Heart right ventricle (tissue), 16 donors: ENCODE measurements at regions not wholly inside any gene's neighbourhood (a gene's known extent, or its start where the extent isn't known, plus 50 kb on each side); places are given as distances from the start of the nearest gene placed in this dataset.

Experiments used
- ATAC-seq, 8 donors: fragments of 200-7000 bp; cut with Tn5 transposase; one replicate each; pipeline ENCODE4 v1.9.1; 2020; ENCODE audit warnings: mild to moderate bottlenecking in 8 of 8, moderate library complexity in 8 of 8, moderate number of reproducible peaks in 1 of 8
- DNase-seq, 2 donors: peaks; one replicate each; pipeline ENCODE4 v3.0.0-alpha.2; 2020
- H3K27ac ChIP-seq, 10 donors: fragments of 200-600 bp; sonication (generic) in 2 of 10; one replicate each; pipeline versions ENCODE4 v1.5.0 to v1.8.0; 2020 to 2022; ENCODE audit warnings: mild to moderate bottlenecking in 3 of 10
- H3K27me3 ChIP-seq, 7 donors: fragments of 200-600 bp; one replicate each; pipeline ENCODE4 v1.8.0; 2021 to 2022; ENCODE audit warnings: mild to moderate bottlenecking in 2 of 7
- H3K36me3 ChIP-seq, 9 donors: fragments of 200-600 bp; sonication (generic) in 1 of 9; one replicate each; pipeline versions ENCODE4 v1.5.0 to v1.8.0; 2020 to 2022; ENCODE audit warnings: mild to moderate bottlenecking in 2 of 9
- H3K4me1 ChIP-seq, 9 donors: fragments of 200-600 bp; sonication (generic) in 1 of 9; one replicate each; pipeline versions ENCODE4 v1.5.0 to v1.8.0; 2020 to 2022; ENCODE audit warnings: mild to moderate bottlenecking in 4 of 9
- H3K4me3 ChIP-seq, 10 donors: fragments of 200-600 bp; sonication (generic) in 2 of 10; one replicate each; pipeline versions ENCODE4 v1.5.0 to v1.8.0; 2020 to 2022; ENCODE audit warnings: mild to moderate bottlenecking in 7 of 10, moderate library complexity in 2 of 10
- H3K9me3 ChIP-seq, 11 donors: fragments of 200-600 bp in 10 of 11; sonication (generic) in 2 of 11; one replicate each; pipeline versions ENCODE4 v1.5.0 to v1.8.0; 2013 to 2022; ENCODE audit warnings: mild to moderate bottlenecking in 2 of 11, control low read depth in 1 of 11, moderate library complexity in 1 of 11
- WGBS, 2 donors: extraction: QIAGEN DNeasy Blood & Tissue Kit; methylation state at CpG; one replicate each; pipeline ENCODE4 v1.1.7; 2013; ENCODE audit warnings: inconsistent platforms in 1 of 2; 5-methylcytosine and 5-hydroxymethylcytosine counted together
- intact Hi-C, 10 donors: fragments of 100-400 bp; cut with DNase I; formaldehyde crosslinking; loops; one replicate each; pipeline versions ENCODE4 v1.11.1 to v1.14.2; 2022
- TF ChIP-seq, protein P1 (sequence below), 9 donors: fragments of 200-600 bp; sonication (generic) in 2 of 9; IDR thresholded peaks; one replicate each; pipeline versions ENCODE4 v1.5.0 to v1.8.0; 2021 to 2022; ENCODE audit warnings: antibody characterized with exemption in 9 of 9, mild to moderate bottlenecking in 5 of 9, moderate library complexity in 1 of 9
- donor health status: Arrhythmogenic right ventricular cardiomyopathy.
- donor health status: ischemic (EF 13 %, LVEDD 7.1; RV severe dilation, severe dysfunction).
- donor health status: healthy with polysubstance abuse.
- donor health status: DM: no; HTN: yes; CAD: no.
- donor health status: DM: no; HTN: no; CAD: no.
- donor health status: ischemic (EF 25% LVEDD 6.9; RV normal size, moderate dysfunction).
- donor health status: ischemic (EF 25% LVEDD 5.7; RV mildly dilated, moderate dysfunction).
- donor health status: healthy.
- donor health status: DM: yes; HTN: yes; CAD: no.
- donor health status: Ischemic cardiomyopathy.
- donor health status: ischemic (EF 35%, LVEDD 5.7; RV mildly dilated, moderate dysfunction).
- donor health status: nonischemic (EF 11% LVEDD 7.7; RV severe dilation, severe dysfunction).
- donor health status: DM: yes; HTN: yes; CAD: no.
- donor health status: PGD.
- donor health status: ischemic (EF 29% LVEDD 5.4; RV normal size, mild dysfunction).
- donor health status: nonischemic (EF 23%, LVEDD 6.1; RV moderate dilation, normal function).

DNA sequence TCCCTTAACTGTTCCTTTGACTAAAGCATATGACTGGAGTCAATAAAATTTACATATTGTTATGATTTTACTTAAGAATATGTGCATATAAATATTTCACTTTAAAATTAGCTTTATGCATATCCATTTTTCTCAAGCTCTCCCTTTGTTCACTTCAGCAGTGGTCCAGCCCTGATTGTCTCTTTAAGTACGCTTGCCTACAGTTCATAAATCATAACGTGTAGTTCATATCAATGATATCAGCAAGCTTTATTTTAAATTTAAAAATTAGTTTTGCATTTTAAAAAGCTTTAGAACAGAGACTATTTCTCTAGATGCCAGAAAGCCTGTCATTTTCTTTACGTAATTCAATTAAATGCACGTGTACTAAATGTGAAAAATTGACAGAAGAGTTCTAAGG lies 721.9 kb downstream of the OTOL1 start:
- ATAC-seq (no peak), DNase-seq (no peak)
- Histone ChIP-seq H3K36me3 (no peaks in the 10 kb centered on the region), H3K27me3 (no peaks in the 10 kb centered on the region), H3K4me3 (no peak overlapping the region), H3K4me1 (peaks cover 0 to 16% (median 0%) of the 10 kb centered on the region in 9 donors), H3K9me3 (no peaks in the 10 kb centered on the region), H3K27ac (no peak overlapping the region)
- TF ChIP-seq, protein P1, sequence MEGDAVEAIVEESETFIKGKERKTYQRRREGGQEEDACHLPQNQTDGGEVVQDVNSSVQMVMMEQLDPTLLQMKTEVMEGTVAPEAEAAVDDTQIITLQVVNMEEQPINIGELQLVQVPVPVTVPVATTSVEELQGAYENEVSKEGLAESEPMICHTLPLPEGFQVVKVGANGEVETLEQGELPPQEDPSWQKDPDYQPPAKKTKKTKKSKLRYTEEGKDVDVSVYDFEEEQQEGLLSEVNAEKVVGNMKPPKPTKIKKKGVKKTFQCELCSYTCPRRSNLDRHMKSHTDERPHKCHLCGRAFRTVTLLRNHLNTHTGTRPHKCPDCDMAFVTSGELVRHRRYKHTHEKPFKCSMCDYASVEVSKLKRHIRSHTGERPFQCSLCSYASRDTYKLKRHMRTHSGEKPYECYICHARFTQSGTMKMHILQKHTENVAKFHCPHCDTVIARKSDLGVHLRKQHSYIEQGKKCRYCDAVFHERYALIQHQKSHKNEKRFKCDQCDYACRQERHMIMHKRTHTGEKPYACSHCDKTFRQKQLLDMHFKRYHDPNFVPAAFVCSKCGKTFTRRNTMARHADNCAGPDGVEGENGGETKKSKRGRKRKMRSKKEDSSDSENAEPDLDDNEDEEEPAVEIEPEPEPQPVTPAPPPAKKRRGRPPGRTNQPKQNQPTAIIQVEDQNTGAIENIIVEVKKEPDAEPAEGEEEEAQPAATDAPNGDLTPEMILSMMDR (IDR thresholded peaks at IDR 0.05): no peak
- intact Hi-C loops: no loop called here
- WGBS, 2 donors: 37 to 88% methylated on average over 4 of the region's 4 CpGs

DNA sequence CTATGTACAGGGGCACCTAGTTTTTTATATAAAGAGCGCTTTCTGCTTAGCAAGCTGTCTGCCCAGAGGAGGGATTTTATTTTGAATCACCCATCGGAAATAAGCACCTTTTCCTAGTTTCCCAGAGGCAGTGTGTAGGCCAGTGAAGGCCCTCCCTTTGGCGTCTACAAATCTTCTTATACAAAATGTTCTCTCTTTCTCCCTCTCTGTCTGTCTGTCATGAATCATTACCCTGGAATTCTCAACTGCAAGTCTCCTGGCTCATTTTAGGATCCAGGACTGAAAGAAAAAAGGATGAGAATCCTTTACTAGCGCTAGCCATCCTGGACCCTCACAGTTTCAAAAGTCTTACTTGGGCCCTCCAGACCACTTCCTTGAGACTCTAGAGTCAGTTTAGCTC lies 728.1 kb downstream of the OTOL1 start:
- no peaks in the 10 kb centered on the region for H3K9me3 ChIP-seq
- no peak for ATAC-seq

DNA sequence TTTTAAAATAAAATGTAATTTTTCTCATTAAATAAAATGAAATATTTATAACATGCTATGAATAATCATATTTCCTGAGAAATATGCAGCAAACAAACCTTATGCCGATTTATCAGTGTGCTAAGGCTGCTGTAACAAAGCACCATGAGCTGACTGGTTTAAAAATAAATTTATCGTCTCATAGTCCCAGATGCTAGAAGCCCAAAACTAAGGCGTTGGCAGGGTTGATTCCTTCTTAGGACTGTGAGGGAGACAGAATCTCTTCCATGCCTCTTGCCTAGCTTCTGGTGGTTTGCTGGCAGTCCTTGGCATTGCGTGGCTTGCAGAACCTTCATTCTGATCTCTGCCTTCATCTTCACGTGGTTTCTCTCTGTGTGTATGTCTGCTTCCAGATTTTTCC lies 740.3 kb downstream of the OTOL1 start:
- Histone ChIP-seq H3K9me3 (no peaks in the 10 kb centered on the region), H3K4me1 (no peaks in the 10 kb centered on the region), H3K27ac (no peak overlapping the region), H3K36me3 (no peaks in the 10 kb centered on the region), H3K4me3 (no peak overlapping the region), H3K27me3 (no peaks in the 10 kb centered on the region)
- ATAC-seq (no peak), DNase-seq (no peak)
- TF ChIP-seq, protein P1 (IDR thresholded peaks at IDR 0.05): no peak
- intact Hi-C loops: no loop called here
- 75 to 79% methylated on average over 5 of the region's 5 CpGs for WGBS, 2 donors

More for the DNA sequence above, 728.1 kb downstream of the OTOL1 start:
- TF ChIP-seq, protein P1 (IDR thresholded peaks at IDR 0.05): no peak
- DNase-seq: no peak
- no peaks in the 10 kb centered on the region for H3K27me3 ChIP-seq
- H3K36me3 ChIP-seq: no peaks in the 10 kb centered on the region
- intact Hi-C loops: no loop called here
- no peak overlapping the region for H3K27ac ChIP-seq
- WGBS, 2 donors: 81 to 87% methylated on average over 4 of the region's 4 CpGs
- H3K4me1 ChIP-seq: no peaks in the 10 kb centered on the region
- no peak overlapping the region for H3K4me3 ChIP-seq

DNA sequence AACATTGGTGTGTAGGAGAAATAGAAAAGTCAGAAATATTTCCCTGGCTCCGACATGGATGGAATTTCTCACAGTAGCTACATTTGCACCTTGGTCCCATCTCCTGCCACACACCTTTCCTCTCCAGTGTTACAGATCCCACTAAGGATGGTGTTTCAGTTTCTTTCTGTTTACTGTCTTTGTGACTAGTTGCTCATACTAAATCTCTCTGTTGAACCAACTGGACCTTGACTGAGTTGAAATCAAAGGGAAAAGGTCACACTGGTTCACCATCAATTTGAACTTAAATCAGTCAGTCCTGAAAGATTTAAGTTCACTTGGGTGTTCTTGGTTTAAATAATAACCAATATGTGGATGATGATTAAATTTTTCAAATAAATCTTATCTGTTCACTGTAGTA lies 754.2 kb downstream of the OTOL1 start:
- Histone ChIP-seq H3K4me3 (no peak overlapping the region), H3K27ac (no peak overlapping the region), H3K36me3 (no peaks in the 10 kb centered on the region), H3K27me3 (no peaks in the 10 kb centered on the region), H3K9me3 (no peaks in the 10 kb centered on the region), H3K4me1 (no peaks in the 10 kb centered on the region)
- intact Hi-C loops: no loop called here
- 60 to 66% methylated on average over 1 of the region's 1 CpG for WGBS, 2 donors
- TF ChIP-seq, protein P1 (IDR thresholded peaks at IDR 0.05): no peak
- DNase-seq: no peak
- no peak for ATAC-seq

DNA sequence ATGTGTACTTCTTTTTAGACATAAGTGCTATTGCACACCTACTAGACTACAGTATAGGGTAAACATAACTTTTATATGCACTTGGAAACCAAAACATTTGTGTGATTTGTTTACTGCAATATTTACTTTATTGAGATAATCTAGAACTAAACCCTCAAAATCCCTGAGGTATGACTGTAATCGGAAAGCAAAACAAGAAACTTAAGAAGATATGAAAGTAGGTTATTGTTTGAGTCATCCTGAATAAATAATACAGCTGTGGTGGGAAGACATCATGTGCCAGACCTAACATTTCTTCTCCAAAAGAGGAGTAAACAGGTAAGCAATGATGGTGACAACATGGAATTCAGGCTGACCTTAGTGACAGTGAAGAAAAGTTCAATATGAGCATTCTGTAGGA lies 765.5 kb downstream of the OTOL1 start:
- TF ChIP-seq, protein P1 (IDR thresholded peaks at IDR 0.05): no peak
- DNase-seq: no peak
- Histone ChIP-seq H3K27me3 (no peaks in the 10 kb centered on the region), H3K36me3 (no peaks in the 10 kb centered on the region), H3K4me3 (no peak overlapping the region), H3K27ac (no peak overlapping the region), H3K4me1 (no peaks in the 10 kb centered on the region), H3K9me3 (peaks cover 0 to 9% (median 0%) of the 10 kb centered on the region in 11 donors)
- WGBS, 2 donors: 59 to 74% methylated on average over 1 of the region's 1 CpG
- ATAC-seq: no peak
- intact Hi-C loops: no loop called here
